Breast epithelium (tissue), 3 donors: ENCODE measurements at regions not wholly inside any gene's neighbourhood (a gene's known extent, or its start where the extent isn't known, plus 50 kb on each side); places are given as distances from the start of the nearest gene placed in this dataset.

ENCODE experiments used
- CTCF ChIP-seq, 3 donors: fragments of 450-650 bp; IDR thresholded peaks; one replicate each; pipeline ENCODE4 v1.5.1; 2016 to 2017; ENCODE audit warnings: antibody characterized with exemption in 3 of 3, mild to moderate bottlenecking in 3 of 3, moderate library complexity in 3 of 3
- POLR2AphosphoS5 ChIP-seq, 3 donors: sonication (generic); formaldehyde crosslinking; IDR thresholded peaks; one replicate each; pipeline ENCODE4 v1.6.1; 2017; ENCODE audit warnings: antibody characterized with exemption in 3 of 3

DNA sequence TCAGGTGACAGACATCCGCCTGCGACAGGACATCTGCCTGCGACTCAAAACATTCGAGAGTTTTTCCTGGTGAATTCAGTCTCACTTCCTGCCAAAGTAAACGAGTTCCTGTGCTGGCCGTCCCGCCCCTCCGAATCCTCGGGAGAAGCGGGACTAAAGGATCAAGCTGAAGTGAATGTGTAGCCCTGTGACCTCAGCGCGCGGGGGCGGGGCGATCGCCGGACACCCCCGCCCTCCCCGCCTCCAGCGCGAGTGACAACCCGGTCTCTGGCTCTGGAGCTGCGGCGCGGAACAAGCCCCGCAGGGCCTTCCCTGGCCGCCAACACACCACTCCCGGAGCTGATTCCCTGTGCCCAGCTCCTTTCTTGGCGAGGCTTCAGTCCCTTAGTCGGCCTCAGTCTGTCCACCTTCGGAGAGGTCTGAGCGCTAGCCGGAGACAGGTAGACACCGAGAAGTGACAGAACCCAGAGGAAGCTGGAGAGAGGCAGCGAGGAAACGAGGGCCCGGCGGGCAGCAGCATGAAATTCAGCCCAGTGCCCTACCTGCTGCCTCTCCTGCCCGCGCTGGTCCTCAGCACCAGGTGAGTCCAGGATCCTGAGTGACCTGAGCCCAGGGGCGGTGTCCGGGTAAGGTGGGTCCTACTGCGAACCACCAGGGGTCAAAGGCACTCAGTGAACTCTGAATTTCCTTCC, 766.4 kb upstream of the LUZP2 start:
- TF ChIP-seq POLR2AphosphoS5 (IDR thresholded peaks at IDR 0.05) (no peak), CTCF (IDR thresholded peaks at IDR 0.05) (no peak)
